HFFc6 (cell line): ENCODE measurements at regions not wholly inside any gene's neighbourhood (a gene's known extent, or its start where the extent isn't known, plus 50 kb on each side); places are given as distances from the start of the nearest gene placed in this dataset.
A peak's percentile ranks its signal among the peaks of the same experiment; 100 is the strongest.

Experiments used
- DNase-seq: peaks from one replicate; pipeline ENCODE4 v3.0.0-alpha.2; 2018
- H3K27ac Mint-ChIP-seq: 2 replicates; pipeline ENCODE4 v1.8.0; 2020; ENCODE audit warnings: mild to moderate bottlenecking, mixed read lengths
- H3K27me3 Mint-ChIP-seq: 2 replicates; pipeline ENCODE4 v1.8.0; 2021; ENCODE audit warnings: mild to moderate bottlenecking, moderate library complexity, mixed read lengths; ENCODE audit not compliant: insufficient read depth
- H3K36me3 Mint-ChIP-seq: 2 replicates; pipeline ENCODE4 v1.8.0; 2021; ENCODE audit warnings: low read depth, mixed read lengths
- H3K4me1 Mint-ChIP-seq: 2 replicates; pipeline ENCODE4 v1.8.0; 2020; ENCODE audit warnings: low read depth, mixed read lengths
- H3K4me3 Mint-ChIP-seq: 2 replicates; pipeline ENCODE4 v1.8.0; 2020; ENCODE audit warnings: mild to moderate bottlenecking, moderate library complexity, mixed read lengths
- H3K9me3 Mint-ChIP-seq: 2 replicates; pipeline ENCODE4 v1.8.0; 2020; ENCODE audit warnings: mild to moderate bottlenecking, mixed read lengths
- CTCF ChIP-seq: fragments of 200-600 bp; sonication (generic); IDR thresholded peaks from 2 replicates; pipeline ENCODE4 v1.5.0; 2021; ENCODE audit warnings: antibody characterized with exemption, mild to moderate bottlenecking

GRCh38 chr11:111166598-111166997, 78.9 kb upstream of the POU2AF2 start:
- peaks cover 3% of the 10 kb centered on the region; the same call in 1 of the 2 replicates for H3K27me3 Mint-ChIP-seq
- no peaks in the 10 kb centered on the region for H3K4me1 Mint-ChIP-seq
- TF ChIP-seq CTCF, result no peak
- DNase-seq, result no peak
- H3K27ac Mint-ChIP-seq, result no peak overlapping the region
- no peak overlapping the region for H3K4me3 Mint-ChIP-seq
- no peaks in the 10 kb centered on the region for H3K36me3 Mint-ChIP-seq
- no peaks in the 10 kb centered on the region for H3K9me3 Mint-ChIP-seq

GRCh38 chr11:111162305-111162704, 83.2 kb upstream of the POU2AF2 start:
- no peak overlapping the region for H3K4me3 Mint-ChIP-seq
- H3K4me1 Mint-ChIP-seq, result no peaks in the 10 kb centered on the region
- H3K36me3 Mint-ChIP-seq, result no peaks in the 10 kb centered on the region
- peaks cover 5% of the 10 kb centered on the region; the same call in 1 of the 2 replicates for H3K27me3 Mint-ChIP-seq
- peak; percentile 41 for DNase-seq
- TF ChIP-seq CTCF, result no peak
- H3K9me3 Mint-ChIP-seq, result no peaks in the 10 kb centered on the region
- no peak overlapping the region for H3K27ac Mint-ChIP-seq

GRCh38 chr11:111157571-111157970, 88.0 kb upstream of the POU2AF2 start:
- H3K36me3 Mint-ChIP-seq, result no peaks in the 10 kb centered on the region

GRCh38 chr11:111155021-111155420, 90.5 kb upstream of the POU2AF2 start:
- Mint-ChIP-seq H3K4me3 (no peak overlapping the region), H3K27me3 (peaks cover 3% of the 10 kb centered on the region), H3K36me3 (no peaks in the 10 kb centered on the region), H3K27ac (no peak overlapping the region), H3K9me3 (no peaks in the 10 kb centered on the region), H3K4me1 (no peaks in the 10 kb centered on the region)
- TF ChIP-seq CTCF, result no peak
- no peak for DNase-seq

More at GRCh38 chr11:111157571-111157970, 88.0 kb upstream of the POU2AF2 start:
- no peak for DNase-seq
- Mint-ChIP-seq H3K4me1 (no peaks in the 10 kb centered on the region), H3K27me3 (peaks cover 5% of the 10 kb centered on the region; the same call in 1 of the 2 replicates), H3K4me3 (no peak overlapping the region), H3K27ac (no peak overlapping the region), H3K9me3 (no peaks in the 10 kb centered on the region)
- no peak for TF ChIP-seq CTCF

- no peak for TF ChIP-seq CTCF
- H3K36me3 Mint-ChIP-seq, result no peaks in the 10 kb centered on the region
- H3K27me3 Mint-ChIP-seq, result peaks cover 3% of the 10 kb centered on the region
- no peak overlapping the region for H3K4me3 Mint-ChIP-seq
- no peak overlapping the region for H3K27ac Mint-ChIP-seq
- no peak for DNase-seq
- H3K9me3 Mint-ChIP-seq, result no peaks in the 10 kb centered on the region
- H3K4me1 Mint-ChIP-seq, result no peaks in the 10 kb centered on the region
These were observed 92.3 kb upstream of the POU2AF2 start for GRCh38 chr11:111153194-111153593.

- Mint-ChIP-seq H3K4me1 (no peaks in the 10 kb centered on the region), H3K4me3 (no peak overlapping the region), H3K9me3 (no peaks in the 10 kb centered on the region), H3K27ac (no peak overlapping the region), H3K36me3 (no peaks in the 10 kb centered on the region), H3K27me3 (no peaks in the 10 kb centered on the region; the same call in 1 of the 2 replicates)
- DNase-seq, result no peak
- TF ChIP-seq CTCF, result no peak
These were observed 96.6 kb upstream of the POU2AF2 start for GRCh38 chr11:111148953-111149352.
